RKO (cell line): ENCODE measurements at regions not wholly inside any gene's neighbourhood (a gene's known extent, or its start where the extent isn't known, plus 50 kb on each side); places are given as distances from the start of the nearest gene placed in this dataset.
A peak's percentile ranks its signal among the peaks of the same experiment; 100 is the strongest.
"Not testable (repeated sequence)": the region's sequence is repeated elsewhere in the genome, so short reads cannot be mapped to it uniquely, and the experiment has no call there.

Source experiments
- DNase-seq: peaks from one replicate; pipeline ENCODE4 v3.0.0-alpha.2; 2016; ENCODE audit warnings: low spot score

GRCh38 chr14:44616204-44616603, 109.1 kb upstream of the FSCB start:
- no peak for DNase-seq

- no peak for DNase-seq
Measured at GRCh38 chr14:44613061-44613712, 106.1 kb upstream of the FSCB start.

- DNase-seq: no peak
Measured at GRCh38 chr14:44612002-44612401, 104.9 kb upstream of the FSCB start.

- DNase-seq: no peak
Measured at GRCh38 chr14:44609876-44610510, 102.9 kb upstream of the FSCB start.

- DNase-seq: no peak
Measured at GRCh38 chr14:44609201-44609600, 102.1 kb upstream of the FSCB start.

GRCh38 chr14:44607701-44608100, 100.6 kb upstream of the FSCB start:
- no peak for DNase-seq

- no peak for DNase-seq
Measured at GRCh38 chr14:44606576-44606975, 99.5 kb upstream of the FSCB start.

GRCh38 chr14:44601266-44601665, 94.2 kb upstream of the FSCB start:
- DNase-seq: not testable (repeated sequence)

- DNase-seq: peak; percentile 69
Measured at GRCh38 chr14:44589180-44589579, 82.1 kb upstream of the FSCB start.

- DNase-seq: no peak
Measured at GRCh38 chr14:44586910-44587309, 79.8 kb upstream of the FSCB start.

- DNase-seq: no peak
Measured at GRCh38 chr14:44576356-44576755, 69.3 kb upstream of the FSCB start.

GRCh38 chr14:44567997-44568396, 60.9 kb upstream of the FSCB start:
- no peak for DNase-seq

- DNase-seq: no peak
Measured at GRCh38 chr14:44565968-44566367, 58.9 kb upstream of the FSCB start.

GRCh38 chr14:44564908-44565307, 57.8 kb upstream of the FSCB start:
- DNase-seq: no peak
